Bronchial epithelial cell (primary cell): ENCODE measurements at regions not wholly inside any gene's neighbourhood (a gene's known extent, or its start where the extent isn't known, plus 50 kb on each side); places are given as distances from the start of the nearest gene placed in this dataset.

Experiments used
- DNase-seq: peaks from one replicate; pipeline ENCODE4 v3.0.0-alpha.2; 2010; ENCODE audit warnings: low read depth
- FAIRE-seq: peaks from 2 replicates; lab custom pipeline; 2011; peaks lifted over from hg19 to GRCh38; lab: Jason Lieb, UNC
- H3K27me3 ChIP-seq: 2 replicates; pipeline ENCODE4 v1.5.1; 2011; ENCODE audit warnings: low read length; ENCODE audit not compliant: control insufficient read depth, insufficient read depth
- H3K36me3 ChIP-seq: 2 replicates; pipeline ENCODE4 v1.5.1; 2011; ENCODE audit warnings: low read length; ENCODE audit not compliant: control insufficient read depth, insufficient read depth
- H3K4me3 ChIP-seq: 2 replicates; pipeline ENCODE4 v1.5.1; 2011; ENCODE audit warnings: mild to moderate bottlenecking, low read depth, low read length, control low read depth
- TF ChIP-seq, protein P1 (sequence below): IDR thresholded peaks from 2 replicates; pipeline ENCODE4 v1.5.1; 2011; ENCODE audit warnings: mild to moderate bottlenecking, moderate library complexity, low read length, control low read depth, inconsistent platforms; ENCODE audit not compliant: insufficient read depth, severe bottlenecking

DNA sequence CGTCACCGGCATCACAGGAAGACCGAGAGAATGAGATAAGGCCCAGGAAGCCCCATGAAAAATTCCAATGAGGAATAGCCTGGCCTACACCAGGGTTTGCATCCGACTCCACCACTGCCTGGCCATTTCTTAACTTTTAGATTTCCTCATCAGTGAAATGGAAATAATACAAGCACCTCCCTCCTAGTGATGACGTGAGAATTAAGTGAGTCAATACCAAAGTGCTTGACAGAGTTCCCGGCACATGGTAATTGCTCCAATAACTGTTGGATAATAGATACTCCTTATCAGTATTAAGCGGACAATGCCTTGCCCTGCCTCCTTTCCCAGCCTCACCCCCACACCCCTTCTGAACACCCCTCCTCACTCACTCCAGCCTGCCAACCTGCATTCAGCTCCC lies 105.4 kb downstream of the TLE3 start:
- TF ChIP-seq, protein P1, sequence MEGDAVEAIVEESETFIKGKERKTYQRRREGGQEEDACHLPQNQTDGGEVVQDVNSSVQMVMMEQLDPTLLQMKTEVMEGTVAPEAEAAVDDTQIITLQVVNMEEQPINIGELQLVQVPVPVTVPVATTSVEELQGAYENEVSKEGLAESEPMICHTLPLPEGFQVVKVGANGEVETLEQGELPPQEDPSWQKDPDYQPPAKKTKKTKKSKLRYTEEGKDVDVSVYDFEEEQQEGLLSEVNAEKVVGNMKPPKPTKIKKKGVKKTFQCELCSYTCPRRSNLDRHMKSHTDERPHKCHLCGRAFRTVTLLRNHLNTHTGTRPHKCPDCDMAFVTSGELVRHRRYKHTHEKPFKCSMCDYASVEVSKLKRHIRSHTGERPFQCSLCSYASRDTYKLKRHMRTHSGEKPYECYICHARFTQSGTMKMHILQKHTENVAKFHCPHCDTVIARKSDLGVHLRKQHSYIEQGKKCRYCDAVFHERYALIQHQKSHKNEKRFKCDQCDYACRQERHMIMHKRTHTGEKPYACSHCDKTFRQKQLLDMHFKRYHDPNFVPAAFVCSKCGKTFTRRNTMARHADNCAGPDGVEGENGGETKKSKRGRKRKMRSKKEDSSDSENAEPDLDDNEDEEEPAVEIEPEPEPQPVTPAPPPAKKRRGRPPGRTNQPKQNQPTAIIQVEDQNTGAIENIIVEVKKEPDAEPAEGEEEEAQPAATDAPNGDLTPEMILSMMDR = no peak
- DNase-seq = no peak
- H3K27me3 ChIP-seq = peaks cover 9% of the 10 kb centered on the region
- FAIRE-seq = no peak
- H3K36me3 ChIP-seq = no peaks in the 10 kb centered on the region
- no peak overlapping the region for H3K4me3 ChIP-seq

DNA sequence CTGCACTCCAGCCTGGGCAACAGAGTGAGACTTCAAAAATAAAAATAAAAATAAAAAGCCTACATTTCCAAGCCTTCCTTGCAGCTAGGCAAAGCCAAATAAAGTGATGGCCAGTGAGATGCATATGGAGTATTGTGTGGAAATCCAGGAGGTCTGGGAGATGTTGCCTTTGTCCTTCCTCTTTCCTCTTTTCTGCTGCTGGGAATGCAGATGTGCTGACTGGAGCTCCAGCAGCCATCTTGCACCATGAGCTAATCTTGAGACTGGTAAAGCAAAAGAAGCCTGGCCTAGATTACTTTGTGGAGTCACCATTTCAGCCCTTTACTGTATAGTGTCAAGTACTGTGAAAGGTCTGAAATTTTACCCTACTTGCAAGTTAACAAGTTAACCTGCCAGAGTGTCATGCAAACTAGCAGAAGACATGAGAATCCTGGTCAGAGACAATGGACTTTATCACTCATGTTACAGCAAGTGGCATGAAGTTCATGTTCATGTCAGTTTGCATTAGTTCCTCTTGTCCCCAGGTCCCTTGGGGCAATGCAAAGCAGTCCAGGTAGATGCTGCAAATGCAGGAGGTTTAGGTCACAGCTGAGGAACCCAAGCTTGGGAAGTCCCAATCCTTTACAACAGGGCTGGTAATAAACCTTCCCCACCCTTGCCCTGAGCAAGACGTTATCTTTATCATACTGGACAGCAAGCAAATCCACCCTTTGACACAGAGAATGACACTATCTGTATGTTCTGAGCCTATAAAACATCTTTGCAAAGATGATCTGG lies 103.1 kb downstream of the TLE3 start:
- peaks cover 12% of the 10 kb centered on the region for H3K27me3 ChIP-seq
- no peak for FAIRE-seq
- no peak for DNase-seq
- no peaks in the 10 kb centered on the region for H3K36me3 ChIP-seq
- no peak overlapping the region for H3K4me3 ChIP-seq
- TF ChIP-seq, protein P1 = no peak

DNA sequence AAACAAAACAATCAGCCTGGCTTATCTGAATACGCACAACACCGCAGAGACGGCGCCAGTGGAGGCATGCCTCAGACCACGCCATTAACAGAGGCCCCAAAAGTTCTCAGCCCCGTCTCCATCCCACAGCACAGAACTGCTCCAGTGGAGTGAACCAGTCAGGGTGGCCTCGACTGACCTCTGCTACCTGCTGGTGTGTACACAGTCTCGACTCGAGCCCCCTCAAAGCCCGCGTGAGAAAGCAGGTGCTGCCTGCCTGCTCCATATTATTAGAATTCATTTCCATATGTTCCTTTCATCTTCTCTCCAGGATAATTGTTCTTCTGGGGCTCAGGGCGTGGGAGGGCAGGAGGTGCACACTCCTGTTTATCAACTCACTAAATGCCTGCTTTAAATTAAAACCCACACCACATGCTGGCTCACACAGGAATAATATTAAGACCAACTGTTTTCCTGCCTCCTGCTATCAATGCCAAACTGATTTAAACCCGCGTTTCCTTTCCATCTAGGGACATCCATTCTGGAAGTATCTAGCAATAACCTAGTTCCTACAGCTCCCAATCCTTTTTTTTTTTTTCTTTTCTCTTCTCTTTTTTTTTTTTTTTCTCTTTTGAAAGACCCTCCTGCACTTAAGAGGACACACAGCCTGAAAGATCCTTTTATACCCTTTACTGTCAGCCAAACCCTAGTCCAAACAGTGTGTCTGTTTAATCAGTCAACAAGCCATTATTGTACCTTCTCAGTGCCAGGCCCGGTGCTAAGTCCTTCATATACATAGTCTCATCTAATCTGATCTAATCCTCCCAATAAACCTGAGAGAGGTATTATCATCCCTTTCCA lies 101.2 kb downstream of the TLE3 start:
- no peaks in the 10 kb centered on the region for H3K36me3 ChIP-seq
- TF ChIP-seq, protein P1 = no peak
- H3K27me3 ChIP-seq = peaks cover 12% of the 10 kb centered on the region
- DNase-seq (no peak), FAIRE-seq (no peak)
- no peak overlapping the region for H3K4me3 ChIP-seq

DNA sequence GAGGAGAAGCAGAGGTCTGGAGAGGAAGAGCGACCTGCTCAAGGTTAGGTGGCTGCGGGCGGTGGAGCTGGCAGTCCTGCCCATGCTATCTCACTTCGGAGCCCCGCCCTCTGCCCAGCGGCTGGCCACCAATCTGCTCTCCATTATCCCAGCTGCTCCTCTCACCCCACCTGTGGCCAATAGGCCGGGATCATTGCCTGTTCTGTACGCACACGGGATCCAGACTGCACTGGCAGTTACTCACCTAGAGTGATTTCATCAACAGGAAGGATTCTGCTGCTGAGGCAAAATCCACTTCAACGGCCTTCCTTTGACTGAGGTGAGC lies 100.6 kb downstream of the TLE3 start:
- Histone ChIP-seq H3K36me3 (no peaks in the 10 kb centered on the region), H3K27me3 (peaks cover 12% of the 10 kb centered on the region), H3K4me3 (no peak overlapping the region)
- peak; percentile 31 for DNase-seq
- no peak for FAIRE-seq
- TF ChIP-seq, protein P1 = no peak
